HG03565 (cell line): ENCODE measurements at regions not wholly inside any gene's neighbourhood (a gene's known extent, or its start where the extent isn't known, plus 50 kb on each side); places are given as distances from the start of the nearest gene placed in this dataset.
"Not testable (repeated sequence)": the region's sequence is repeated elsewhere in the genome, so short reads cannot be mapped to it uniquely, and the experiment has no call there.

Experiments used
- ATAC-seq: cut with Tn5 transposase; IDR thresholded peaks from one replicate; pipeline ENCODE4 v1.9.1; 2021; ENCODE audit warnings: mild to moderate bottlenecking, moderate library complexity; ENCODE audit not compliant: unreplicated experiment

DNA sequence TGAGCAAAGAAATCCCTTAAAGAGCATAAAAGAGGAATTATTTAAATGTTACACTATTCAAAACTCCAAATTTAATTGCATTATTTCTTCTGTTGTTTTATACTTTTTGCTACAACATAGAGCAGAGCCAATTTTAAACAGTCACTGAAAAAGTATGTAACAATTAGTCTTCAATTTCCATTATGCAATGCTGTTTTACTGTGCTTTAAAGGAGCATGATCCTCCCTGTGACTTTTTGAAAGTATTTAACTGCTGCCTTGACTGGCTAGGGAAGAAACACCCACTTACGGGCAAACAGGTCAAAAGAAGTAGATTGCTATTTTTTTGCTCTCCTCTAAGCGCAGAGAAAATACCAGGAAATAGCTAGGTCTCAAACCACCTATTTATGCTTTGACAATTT lies 217.4 kb upstream of the GCFC2 start:
- no peak for ATAC-seq

GRCh38 chr2:75925331-75926024 lies 214.8 kb upstream of the GCFC2 start:
- ATAC-seq: no peak

DNA sequence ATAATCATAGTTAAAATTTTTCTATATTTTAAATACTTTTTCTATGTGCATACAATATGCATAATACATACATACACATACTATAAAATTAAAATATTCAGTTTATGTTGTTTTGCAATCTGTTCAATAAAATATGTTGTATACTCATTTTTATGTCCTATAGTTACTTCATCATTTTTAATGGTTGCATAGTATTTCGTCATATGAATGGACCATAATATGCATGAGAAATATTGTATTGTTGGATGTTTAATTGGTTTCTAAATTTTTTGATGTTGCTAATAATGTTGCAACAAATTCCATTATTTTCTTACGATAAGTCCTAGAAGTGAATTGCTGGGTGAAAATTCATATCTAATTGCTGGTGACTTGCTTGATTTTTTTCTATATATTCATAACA lies 211.5 kb upstream of the GCFC2 start:
- no peak for ATAC-seq

GRCh38 chr2:75920859-75921551 lies 210.3 kb upstream of the GCFC2 start:
- ATAC-seq: no peak

DNA sequence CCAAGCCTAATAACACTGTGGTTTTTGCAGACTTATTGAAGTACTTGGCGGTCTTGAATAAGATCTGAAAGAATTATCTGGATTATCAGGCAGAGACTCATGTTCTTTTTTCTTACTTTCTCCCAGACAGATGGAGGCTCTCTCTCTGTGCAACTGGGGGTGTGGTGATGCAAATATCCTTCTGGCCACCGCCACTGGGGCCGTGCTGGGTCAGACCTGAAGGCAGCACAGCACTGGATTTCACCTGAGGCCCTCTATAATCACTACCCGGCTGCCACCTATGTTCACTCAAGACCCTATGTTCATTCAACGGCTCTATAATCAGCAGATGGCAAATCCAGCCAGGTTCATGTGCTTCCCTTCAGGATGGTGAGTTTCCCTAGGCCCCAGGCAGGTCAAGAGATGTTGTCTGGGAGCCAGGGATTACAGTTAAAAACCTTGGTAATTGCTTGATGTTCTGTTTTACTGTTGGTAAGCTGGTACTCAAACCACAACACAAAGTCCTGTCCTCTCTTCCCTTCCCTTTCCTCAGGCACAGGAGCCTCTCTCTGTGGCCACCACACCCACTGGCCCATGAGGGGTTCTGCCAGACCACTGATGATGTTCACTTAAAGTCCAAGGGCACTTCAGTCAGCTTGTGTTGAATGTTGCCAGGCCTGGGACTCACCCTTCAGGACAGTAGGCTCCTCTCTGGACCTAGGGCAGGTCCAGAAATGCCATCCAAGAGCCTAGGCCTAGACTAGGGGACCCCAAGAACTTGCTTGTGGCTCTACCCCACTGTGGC lies 205.3 kb upstream of the GCFC2 start:
- ATAC-seq: no peak

- peak; percentile 76 for ATAC-seq
These were observed 186.2 kb upstream of the GCFC2 start for GRCh38 chr2:75896779-75897366.

DNA sequence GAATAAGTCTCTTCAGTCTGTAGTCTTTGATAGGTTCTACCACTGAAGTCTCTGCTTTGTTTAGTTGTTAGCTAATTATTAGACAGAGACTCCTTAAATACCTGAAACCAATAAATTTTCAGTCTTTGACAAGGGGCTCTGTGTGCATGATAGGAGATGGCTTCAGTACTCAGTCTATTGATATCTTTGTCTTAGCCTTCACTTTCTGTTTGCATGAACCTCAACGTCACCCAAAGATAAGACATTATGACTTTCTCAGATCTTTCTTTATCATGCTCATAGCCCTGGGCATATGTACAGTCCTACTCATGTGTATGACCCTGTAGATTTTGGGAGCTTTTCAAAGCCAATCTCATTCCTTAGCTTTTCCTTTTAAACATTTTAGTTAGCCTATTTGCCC lies 183.5 kb upstream of the GCFC2 start:
- no peak for ATAC-seq

- ATAC-seq: no peak
These were observed 181.8 kb upstream of the GCFC2 start for GRCh38 chr2:75892490-75892889.

DNA sequence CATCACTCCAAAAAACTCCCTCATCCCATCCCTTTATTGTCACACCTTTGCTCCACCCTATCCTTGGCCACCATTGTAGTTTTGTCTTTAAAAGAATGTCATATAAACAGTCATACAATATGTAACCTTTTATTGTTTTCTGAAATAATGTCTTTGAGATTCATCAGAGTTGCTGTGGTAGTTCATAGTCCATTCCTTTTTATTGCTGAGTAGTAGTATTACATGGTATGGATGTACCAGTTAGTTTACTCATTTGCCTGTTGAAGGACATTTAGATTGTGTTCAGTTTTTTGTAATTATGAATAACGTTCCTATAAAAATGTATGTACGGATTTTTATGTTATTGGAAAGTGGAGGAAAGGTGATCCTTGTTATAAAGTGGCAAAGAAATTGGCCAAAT lies 171.8 kb upstream of the GCFC2 start:
- ATAC-seq: no peak

DNA sequence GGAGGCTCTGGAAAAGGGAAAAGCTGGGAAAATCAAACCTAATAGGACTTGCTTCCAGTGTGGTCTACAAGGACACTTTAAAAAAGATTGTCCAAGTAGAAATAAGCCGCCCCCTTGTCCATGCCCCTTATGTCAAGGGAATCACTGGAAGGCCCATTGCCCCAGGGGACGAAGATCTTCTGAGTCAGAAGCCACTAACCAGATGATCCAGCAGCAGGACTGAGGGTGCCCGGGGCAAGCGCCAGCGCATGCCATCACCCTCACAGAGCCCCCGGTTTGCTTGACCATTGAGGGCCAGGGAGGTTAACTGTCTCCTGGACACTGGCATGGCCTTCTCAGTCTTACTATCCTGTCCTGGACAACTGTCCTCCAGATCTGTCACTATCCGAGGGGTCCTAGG lies 164.9 kb upstream of the GCFC2 start:
- ATAC-seq: not testable (repeated sequence)

DNA sequence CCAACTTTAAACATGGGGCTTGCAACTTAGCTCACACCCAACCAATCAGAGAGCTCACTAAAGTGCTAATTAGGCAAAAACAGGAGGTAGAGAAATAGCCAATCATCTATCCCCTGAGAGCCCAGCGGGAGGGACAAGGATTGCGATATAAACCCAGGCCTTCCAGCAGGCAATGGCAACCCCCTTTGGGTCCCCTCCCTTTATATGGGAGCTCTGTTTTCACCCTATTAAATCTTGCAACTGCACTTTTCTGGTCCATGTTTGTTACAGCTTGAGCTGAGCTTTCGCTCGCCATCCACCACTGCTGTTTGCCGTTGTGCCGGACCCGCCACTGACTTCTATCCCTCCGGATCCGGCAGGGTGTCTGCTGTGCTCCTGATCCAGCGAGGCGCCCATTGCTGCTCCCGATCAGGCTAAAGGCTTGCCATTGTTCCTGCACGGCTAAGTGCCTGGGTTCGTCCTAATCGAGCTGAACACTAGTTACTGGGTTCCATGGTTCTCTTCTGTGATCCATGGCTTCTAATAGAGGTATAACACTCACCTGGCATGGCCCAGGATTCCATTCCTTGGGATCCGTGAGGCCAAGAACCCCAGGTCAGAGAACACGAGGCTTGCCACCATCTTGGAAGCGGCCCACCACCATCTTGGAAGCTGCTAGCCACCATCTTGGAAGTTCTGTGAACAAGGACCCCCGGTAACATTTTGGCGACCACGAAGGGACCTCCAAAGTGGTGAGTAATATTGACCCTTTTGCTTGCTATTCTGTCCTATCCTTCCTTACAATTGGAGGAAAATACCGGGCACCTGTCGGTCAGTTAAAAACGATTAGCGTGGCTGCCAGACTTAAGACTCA lies 161.3 kb upstream of the GCFC2 start:
- ATAC-seq: not testable (repeated sequence)

DNA sequence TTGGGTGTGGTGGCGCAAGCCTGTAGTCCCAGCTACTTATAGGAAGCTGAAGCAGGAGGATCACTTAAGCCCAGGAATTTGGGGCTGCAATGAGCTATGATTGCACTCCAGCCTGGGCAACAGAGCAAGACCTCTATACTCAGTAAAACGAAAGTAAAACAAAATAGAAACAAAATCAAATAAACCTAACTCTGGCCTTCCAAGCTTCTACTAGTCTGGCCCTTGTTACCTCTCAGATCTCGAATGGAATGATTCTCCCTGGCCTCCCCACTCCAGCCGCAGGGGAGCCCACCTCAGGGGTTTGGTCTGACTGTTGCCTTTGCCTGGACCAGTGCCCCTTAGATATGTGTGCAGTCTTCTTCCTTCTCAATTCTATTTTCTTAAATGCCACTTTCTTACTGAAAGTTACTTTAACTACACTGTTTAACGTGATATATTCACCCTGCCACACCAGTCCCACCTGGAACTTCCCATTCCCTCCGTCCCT lies 160.0 kb upstream of the GCFC2 start:
- ATAC-seq: peak; percentile 67

GRCh38 chr2:75870133-75870532 lies 159.4 kb upstream of the GCFC2 start:
- ATAC-seq: no peak

- ATAC-seq: no peak
These were observed 155.0 kb upstream of the GCFC2 start for GRCh38 chr2:75865702-75866101.

DNA sequence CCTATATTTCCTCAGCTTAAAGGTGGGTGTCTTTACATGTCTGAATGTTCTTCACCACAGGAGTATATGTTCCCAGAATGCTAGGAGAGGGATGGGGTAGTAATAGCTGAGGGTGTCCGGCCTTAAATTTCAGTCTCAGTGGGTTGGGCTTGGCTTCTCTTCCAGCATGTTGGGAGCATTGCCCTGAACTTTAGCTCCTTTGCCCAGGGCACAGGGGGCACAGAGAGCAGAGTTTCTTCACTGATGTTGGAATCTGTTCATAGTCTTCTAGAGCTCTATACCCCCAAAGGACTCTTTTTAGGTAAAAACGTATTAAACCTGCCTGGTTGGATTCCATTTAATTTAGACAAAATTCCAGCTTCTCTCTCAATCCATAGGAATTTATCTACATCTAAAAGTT lies 154.4 kb upstream of the GCFC2 start:
- no peak for ATAC-seq

GRCh38 chr2:75862547-75862946 lies 151.8 kb upstream of the GCFC2 start:
- ATAC-seq: no peak

GRCh38 chr2:75853436-75853835 lies 142.7 kb upstream of the GCFC2 start:
- no peak for ATAC-seq

DNA sequence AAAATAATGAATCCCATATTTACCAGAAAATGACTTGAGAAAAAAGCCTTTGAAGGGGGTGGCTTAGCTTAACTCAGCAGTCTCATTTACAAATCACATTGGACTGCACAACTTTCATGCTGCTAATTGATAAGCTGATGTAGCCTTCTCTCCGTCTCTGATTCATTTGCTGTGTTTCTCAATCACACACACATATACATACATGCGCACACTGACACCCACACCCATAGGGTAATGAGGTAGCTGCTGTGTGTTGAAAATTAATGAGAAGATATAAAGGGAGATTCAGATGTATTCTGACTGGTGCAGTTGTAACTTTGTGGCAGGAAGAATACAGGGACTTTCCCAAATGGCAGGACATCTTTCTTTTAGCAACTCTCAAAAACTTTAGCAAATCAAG lies 141.9 kb upstream of the GCFC2 start:
- ATAC-seq: no peak

GRCh38 chr2:75846683-75847190 lies 136.0 kb upstream of the GCFC2 start:
- ATAC-seq: no peak

DNA sequence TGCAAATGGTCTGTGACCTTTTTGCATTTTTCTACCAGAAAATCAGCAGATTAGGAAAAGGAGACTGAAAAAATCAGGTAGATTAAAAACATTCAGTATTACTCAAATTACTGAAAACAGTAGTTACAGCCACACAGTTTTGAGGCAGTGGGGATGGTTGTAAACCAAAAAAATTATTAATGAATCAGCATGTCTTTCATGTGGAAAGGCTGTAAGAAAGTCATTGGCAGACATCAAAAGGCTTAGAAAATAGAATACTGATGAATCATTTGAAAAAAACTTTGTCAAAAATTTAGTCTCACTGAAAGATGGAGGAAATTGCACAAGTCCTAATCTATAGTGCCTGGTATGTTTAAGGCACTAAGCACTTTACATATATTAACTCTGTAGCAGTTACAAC lies 133.9 kb upstream of the GCFC2 start:
- peak; percentile 87 for ATAC-seq
